ENCODE measurements at regions not wholly inside any gene's neighbourhood (a gene's known extent, or its start where the extent isn't known, plus 50 kb on each side); places are given as distances from the start of the nearest gene placed in this dataset.
A peak's percentile ranks its signal among the peaks of the same experiment; 100 is the strongest.
"Not testable (repeated sequence)": the region's sequence is repeated elsewhere in the genome, so short reads cannot be mapped to it uniquely, and the experiment has no call there.

GRCh38 chr3:104349836-104350235 lies 1016.9 kb upstream of the ALCAM start:
- H3K36me3 Mint-ChIP-seq (ENCODE audit: insufficient read depth, unreplicated experiment): no peaks in the 10 kb centered on the region
- ChIA-PET CTCF (interaction anchor here (0.7 kb wide), 1 partner anchor 17 kb away, joined by 3 read pairs; no protein-coding TSS in a partner anchor), POLR2A (no interaction called here)
- no peak for TF ChIP-seq CTCF (IDR thresholded peaks at IDR 0.05; ENCODE audit: unreplicated experiment)
- no peaks in the 10 kb centered on the region for H3K27me3 Mint-ChIP-seq (ENCODE audit: insufficient read depth, unreplicated experiment)
- intact Hi-C loops (cut with micrococcal nuclease): no loop called here
- H3K27ac Mint-ChIP-seq (ENCODE audit: low read depth, unreplicated experiment): no peak overlapping the region
- DNase-seq (ENCODE audit: unreplicated experiment): no peak
- no peaks in the 10 kb centered on the region for H3K4me1 Mint-ChIP-seq (ENCODE audit: insufficient read depth, unreplicated experiment)
- no peaks in the 10 kb centered on the region for H3K9me3 Mint-ChIP-seq (ENCODE audit: unreplicated experiment)
- H3K4me3 Mint-ChIP-seq (ENCODE audit: unreplicated experiment): no peak overlapping the region
- no TSS peak for BruUV-seq (replicated peaks)

- H3K27me3 Mint-ChIP-seq (ENCODE audit: insufficient read depth, unreplicated experiment): no peaks in the 10 kb centered on the region
- no peaks in the 10 kb centered on the region for H3K36me3 Mint-ChIP-seq (ENCODE audit: insufficient read depth, unreplicated experiment)
- H3K4me3 Mint-ChIP-seq (ENCODE audit: unreplicated experiment): no peak overlapping the region
- no peak overlapping the region for H3K27ac Mint-ChIP-seq (ENCODE audit: low read depth, unreplicated experiment)
- H3K4me1 Mint-ChIP-seq (ENCODE audit: insufficient read depth, unreplicated experiment): no peaks in the 10 kb centered on the region
- no peak for DNase-seq (ENCODE audit: unreplicated experiment)
- intact Hi-C loops (cut with micrococcal nuclease): no loop called here
- BruUV-seq (replicated peaks): no TSS peak
- POLR2A ChIA-PET: no interaction called here
- CTCF ChIA-PET: no interaction called here
- TF ChIP-seq CTCF (IDR thresholded peaks at IDR 0.05; ENCODE audit: unreplicated experiment): no peak
- no peaks in the 10 kb centered on the region for H3K9me3 Mint-ChIP-seq (ENCODE audit: unreplicated experiment)
Measured at GRCh38 chr3:104353951-104354350, 1012.8 kb upstream of the ALCAM start.

GRCh38 chr3:104359546-104359945 lies 1007.2 kb upstream of the ALCAM start:
- intact Hi-C loops (cut with micrococcal nuclease): no loop called here
- Mint-ChIP-seq H3K36me3 (ENCODE audit: insufficient read depth, unreplicated experiment) (no peaks in the 10 kb centered on the region), H3K27me3 (ENCODE audit: insufficient read depth, unreplicated experiment) (no peaks in the 10 kb centered on the region), H3K4me1 (ENCODE audit: insufficient read depth, unreplicated experiment) (peaks cover 5% of the 10 kb centered on the region), H3K4me3 (ENCODE audit: unreplicated experiment) (no peak overlapping the region), H3K9me3 (ENCODE audit: unreplicated experiment) (no peaks in the 10 kb centered on the region), H3K27ac (ENCODE audit: low read depth, unreplicated experiment) (no peak overlapping the region)
- DNase-seq (ENCODE audit: unreplicated experiment): peak; percentile 18
- BruUV-seq (replicated peaks): no TSS peak
- ChIA-PET CTCF (interaction anchor here (0.9 kb wide), 1 partner anchor 237 kb away, joined by 3 read pairs; no protein-coding TSS in a partner anchor), POLR2A (no interaction called here)
- no peak for TF ChIP-seq CTCF (IDR thresholded peaks at IDR 0.05; ENCODE audit: unreplicated experiment)

GRCh38 chr3:104360038-104360437 lies 1006.7 kb upstream of the ALCAM start:
- Mint-ChIP-seq H3K27me3 (ENCODE audit: insufficient read depth, unreplicated experiment) (no peaks in the 10 kb centered on the region), H3K27ac (ENCODE audit: low read depth, unreplicated experiment) (no peak overlapping the region), H3K9me3 (ENCODE audit: unreplicated experiment) (no peaks in the 10 kb centered on the region), H3K4me3 (ENCODE audit: unreplicated experiment) (no peak overlapping the region), H3K4me1 (ENCODE audit: insufficient read depth, unreplicated experiment) (peaks cover 5% of the 10 kb centered on the region), H3K36me3 (ENCODE audit: insufficient read depth, unreplicated experiment) (no peaks in the 10 kb centered on the region)
- ChIA-PET POLR2A (no interaction called here), CTCF (interaction anchor here (0.9 kb wide), 1 partner anchor 236 kb away, joined by 3 read pairs; no protein-coding TSS in a partner anchor)
- no TSS peak for BruUV-seq (replicated peaks)
- DNase-seq (ENCODE audit: unreplicated experiment): no peak
- TF ChIP-seq CTCF (IDR thresholded peaks at IDR 0.05; ENCODE audit: unreplicated experiment): no peak
- intact Hi-C loops (cut with micrococcal nuclease): no loop called here

GRCh38 chr3:104361748-104362147 lies 1005.0 kb upstream of the ALCAM start:
- H3K27me3 Mint-ChIP-seq (ENCODE audit: insufficient read depth, unreplicated experiment); BruUV-seq (replicated peaks); H3K36me3 Mint-ChIP-seq (ENCODE audit: insufficient read depth, unreplicated experiment); H3K27ac Mint-ChIP-seq (ENCODE audit: low read depth, unreplicated experiment); DNase-seq (ENCODE audit: unreplicated experiment); H3K4me1 Mint-ChIP-seq (ENCODE audit: insufficient read depth, unreplicated experiment); H3K4me3 Mint-ChIP-seq (ENCODE audit: unreplicated experiment); POLR2A ChIA-PET; intact Hi-C loops (cut with micrococcal nuclease); CTCF ChIA-PET; H3K9me3 Mint-ChIP-seq (ENCODE audit: unreplicated experiment): not testable (repeated sequence)
